Pancreas (tissue), 10 donors: ENCODE measurements at regions not wholly inside any gene's neighbourhood (a gene's known extent, or its start where the extent isn't known, plus 50 kb on each side); places are given as distances from the start of the nearest gene placed in this dataset.

Experiments used
- ATAC-seq, 4 donors: fragments of 200-7000 bp; cut with Tn5 transposase; one replicate each; pipeline versions ENCODE4 v1.8.0 to v1.9.1; 2020; ENCODE audit warnings: mild to moderate bottlenecking in 4 of 4, moderate library complexity in 4 of 4
- DNase-seq, 6 donors: peaks; one replicate each; pipeline ENCODE4 v3.0.0-alpha.2; 2020
- FAIRE-seq: peaks from 2 replicates; lab custom pipeline; 2012; peaks lifted over from hg19 to GRCh38; lab: Jason Lieb, UNC
- H3K27ac ChIP-seq, 4 donors: fragments of 200-600 bp; sonication (generic); 1 replicate in 3 of 4; 2 replicates in 1 of 4; pipeline versions ENCODE4 v1.5.0 to v1.8.0; 2020
- H3K27me3 ChIP-seq, 4 donors: fragments of 200-600 bp; one replicate each; pipeline ENCODE4 v1.8.0; 2021
- H3K36me3 ChIP-seq, 3 donors: fragments of 200-600 bp; sonication (generic) in 1 of 3; one replicate each; pipeline versions ENCODE4 v1.5.0 to v1.8.0; 2020 to 2021
- H3K4me1 ChIP-seq, 3 donors: fragments of 200-600 bp; one replicate each; pipeline ENCODE4 v1.8.0; 2021
- H3K4me3 ChIP-seq, 4 donors: fragments of 200-600 bp; sonication (generic) in 2 of 4; one replicate each; pipeline versions ENCODE4 v1.5.0 to v1.8.0; 2020 to 2021
- H3K9me3 ChIP-seq, 4 donors: fragments of 200-600 bp; one replicate each; pipeline ENCODE4 v1.8.0; 2021
- whole genome bisulfite sequencing, 2 donors: extraction: QIAGEN DNeasy Blood & Tissue Kit; methylation state at CpG; one replicate each; pipeline ENCODE4 v1.1.7; 2013; 5-methylcytosine and 5-hydroxymethylcytosine counted together
- intact Hi-C, 3 donors: fragments of 100-400 bp; cut with DNase I; formaldehyde crosslinking; loops; one replicate each; pipeline versions ENCODE4 v1.11.1 to v1.14.2; 2022
- TF ChIP-seq, protein P1 (sequence below), 4 donors: fragments of 200-600 bp; sonication (generic) in 3 of 4; IDR thresholded peaks; one replicate each; pipeline versions ENCODE4 v1.5.0 to v1.8.0; 2021; ENCODE audit warnings: antibody characterized with exemption in 4 of 4
- donor health status: healthy with polysubstance abuse.
- donor health status: DM: no; HTN: no; CAD: no; lungs with moderate emphysema.
- donor health status: DM: no; HTN: no; CAD: no.
- donor health status: control.
- donor health status: control.
- donor health status: Bipolar disorder and iron deficiency.
- donor health status: DM: yes; HTN: yes; CAD: no.
- donor health status: DM: no; HTN: no; CAD: no.
- donor health status: DM: no; HTN: no; CAD: no.
- donor health status: DM: yes; HTN: yes; CAD: no.

DNA sequence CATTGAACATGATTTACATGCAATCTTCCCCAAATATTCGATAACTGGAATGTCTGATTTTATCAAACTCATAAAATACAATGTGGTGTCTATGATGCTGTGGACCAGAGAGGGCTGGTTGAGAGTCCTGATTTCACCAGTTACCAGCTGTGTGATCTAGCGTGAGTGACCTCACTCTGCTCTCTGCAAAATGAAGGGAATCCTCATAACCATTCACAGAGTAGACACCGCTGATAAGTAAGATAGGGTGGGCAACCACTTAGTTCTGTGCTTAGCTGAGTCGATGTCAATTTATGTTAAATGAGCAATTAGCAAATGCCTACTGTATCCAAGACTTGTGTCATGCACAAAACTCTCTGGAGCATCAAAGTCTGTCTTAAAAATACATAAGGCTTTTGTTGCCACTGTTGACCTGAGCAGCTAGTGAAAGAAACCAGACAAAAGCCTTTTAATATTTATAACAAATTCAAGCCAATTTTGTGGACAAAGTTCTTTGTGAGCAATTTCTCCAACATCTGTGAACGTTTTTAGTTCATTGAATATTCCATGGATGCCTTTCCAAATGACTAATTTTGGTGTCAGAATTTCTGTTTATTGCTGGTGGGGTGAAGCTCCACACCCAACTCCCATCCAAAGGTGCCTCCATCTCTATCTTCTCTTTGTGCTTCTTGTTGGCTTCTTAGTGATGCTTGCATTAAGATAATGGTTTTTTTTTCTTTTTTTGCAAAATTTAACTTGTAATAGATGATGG, 314.2 kb downstream of the ADRA2A start:
- ATAC-seq (no peak), DNase-seq (no peak), FAIRE-seq (no peak)
- Histone ChIP-seq H3K27ac (no peak overlapping the region), H3K4me1 (no peaks in the 10 kb centered on the region), H3K9me3 (no peaks in the 10 kb centered on the region), H3K36me3 (no peaks in the 10 kb centered on the region), H3K27me3 (no peaks in the 10 kb centered on the region), H3K4me3 (no peak overlapping the region)
- TF ChIP-seq, protein P1, sequence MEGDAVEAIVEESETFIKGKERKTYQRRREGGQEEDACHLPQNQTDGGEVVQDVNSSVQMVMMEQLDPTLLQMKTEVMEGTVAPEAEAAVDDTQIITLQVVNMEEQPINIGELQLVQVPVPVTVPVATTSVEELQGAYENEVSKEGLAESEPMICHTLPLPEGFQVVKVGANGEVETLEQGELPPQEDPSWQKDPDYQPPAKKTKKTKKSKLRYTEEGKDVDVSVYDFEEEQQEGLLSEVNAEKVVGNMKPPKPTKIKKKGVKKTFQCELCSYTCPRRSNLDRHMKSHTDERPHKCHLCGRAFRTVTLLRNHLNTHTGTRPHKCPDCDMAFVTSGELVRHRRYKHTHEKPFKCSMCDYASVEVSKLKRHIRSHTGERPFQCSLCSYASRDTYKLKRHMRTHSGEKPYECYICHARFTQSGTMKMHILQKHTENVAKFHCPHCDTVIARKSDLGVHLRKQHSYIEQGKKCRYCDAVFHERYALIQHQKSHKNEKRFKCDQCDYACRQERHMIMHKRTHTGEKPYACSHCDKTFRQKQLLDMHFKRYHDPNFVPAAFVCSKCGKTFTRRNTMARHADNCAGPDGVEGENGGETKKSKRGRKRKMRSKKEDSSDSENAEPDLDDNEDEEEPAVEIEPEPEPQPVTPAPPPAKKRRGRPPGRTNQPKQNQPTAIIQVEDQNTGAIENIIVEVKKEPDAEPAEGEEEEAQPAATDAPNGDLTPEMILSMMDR (IDR thresholded peaks at IDR 0.05) = no peak
- WGBS, 2 donors = 67 to 74% methylated on average over 5 of the region's 5 CpGs
- intact Hi-C loops = no loop called here

- DNase-seq (no peak), FAIRE-seq (no peak), ATAC-seq (peak in 3 of 4 donors; percentile 30 to 35 (median 34))
- Histone ChIP-seq H3K36me3 (no peaks in the 10 kb centered on the region), H3K4me1 (no peaks in the 10 kb centered on the region), H3K27ac (no peak overlapping the region), H3K9me3 (no peaks in the 10 kb centered on the region), H3K4me3 (no peak overlapping the region), H3K27me3 (no peaks in the 10 kb centered on the region)
- TF ChIP-seq, protein P1 (IDR thresholded peaks at IDR 0.05) = no peak
- WGBS, 2 donors = 24 to 43% methylated on average over 2 of the region's 2 CpGs
- intact Hi-C loops = no loop called here
Measured at GRCh38 chr10:111392159-111392558, 315.3 kb downstream of the ADRA2A start.

- ATAC-seq = peak in 2 of 4 donors; percentile 25 to 34
Measured at GRCh38 chr10:111392910-111393309, 316.1 kb downstream of the ADRA2A start.

DNA sequence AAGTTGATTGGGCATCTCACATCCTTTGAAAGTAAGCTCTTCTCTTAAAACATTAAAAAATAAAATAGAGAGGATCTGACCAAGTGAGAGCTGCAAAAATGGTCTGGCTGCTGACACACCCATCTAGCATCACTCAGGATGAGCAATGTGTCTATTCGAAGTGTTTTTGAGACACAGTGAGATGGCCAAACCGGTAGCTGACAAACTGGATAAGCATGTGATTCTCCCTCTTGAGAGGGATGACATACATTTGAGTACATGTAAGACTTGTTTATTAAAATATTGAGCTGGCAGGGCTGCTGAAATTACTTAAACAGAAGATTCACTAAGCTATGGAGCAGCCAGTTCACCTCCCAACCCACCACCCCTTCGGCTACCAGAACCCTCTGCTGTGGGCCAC, 333.9 kb downstream of the ADRA2A start:
- WGBS, 2 donors = 53 to 75% methylated on average over 3 of the region's 3 CpGs

More at GRCh38 chr10:111392910-111393309, 316.1 kb downstream of the ADRA2A start:
- Histone ChIP-seq H3K27ac (no peak overlapping the region), H3K9me3 (no peaks in the 10 kb centered on the region), H3K36me3 (no peaks in the 10 kb centered on the region), H3K4me1 (no peaks in the 10 kb centered on the region), H3K4me3 (no peak overlapping the region), H3K27me3 (no peaks in the 10 kb centered on the region)
- WGBS, 2 donors = 0 to 14% methylated on average over 1 of the region's 1 CpG
- TF ChIP-seq, protein P1 (IDR thresholded peaks at IDR 0.05) = no peak
- no peak for FAIRE-seq
- intact Hi-C loops = no loop called here
- DNase-seq = no peak

More for the DNA sequence above, 333.9 kb downstream of the ADRA2A start:
- no peak for DNase-seq
- Histone ChIP-seq H3K4me3 (no peak overlapping the region), H3K9me3 (no peaks in the 10 kb centered on the region), H3K27ac (no peak overlapping the region), H3K27me3 (no peaks in the 10 kb centered on the region), H3K36me3 (no peaks in the 10 kb centered on the region), H3K4me1 (no peaks in the 10 kb centered on the region)
- TF ChIP-seq, protein P1 (IDR thresholded peaks at IDR 0.05) = no peak
- intact Hi-C loops = no loop called here
- no peak for ATAC-seq
- no peak for FAIRE-seq
